GM18909 (cell line): ENCODE measurements at regions not wholly inside any gene's neighbourhood (a gene's known extent, or its start where the extent isn't known, plus 50 kb on each side); places are given as distances from the start of the nearest gene placed in this dataset.

Experiments
- ATAC-seq: cut with Tn5 transposase; IDR thresholded peaks from one replicate; pipeline ENCODE4 v1.9.1; 2021; ENCODE audit warnings: mild to moderate bottlenecking; ENCODE audit not compliant: unreplicated experiment, poor library complexity

DNA sequence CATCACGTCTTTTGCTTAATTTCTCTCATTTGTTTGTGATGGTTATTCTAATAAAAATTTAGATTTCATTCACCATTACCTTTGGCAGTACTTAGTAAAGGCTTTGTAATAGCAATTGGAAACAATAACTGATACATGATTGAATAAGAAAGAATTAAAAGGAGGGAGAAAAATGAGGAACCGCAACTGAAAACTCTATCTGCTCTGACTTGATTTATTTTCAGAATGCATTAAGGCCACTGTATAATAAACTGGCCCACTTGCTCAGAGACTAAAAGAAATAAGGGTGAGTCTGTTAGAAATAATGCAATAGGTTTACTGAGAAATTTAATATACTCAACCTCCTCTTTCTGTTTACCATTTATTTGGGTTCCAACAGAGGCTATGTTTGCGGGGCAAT lies 351.5 kb downstream of the TMA16 start:
- no peak for ATAC-seq

DNA sequence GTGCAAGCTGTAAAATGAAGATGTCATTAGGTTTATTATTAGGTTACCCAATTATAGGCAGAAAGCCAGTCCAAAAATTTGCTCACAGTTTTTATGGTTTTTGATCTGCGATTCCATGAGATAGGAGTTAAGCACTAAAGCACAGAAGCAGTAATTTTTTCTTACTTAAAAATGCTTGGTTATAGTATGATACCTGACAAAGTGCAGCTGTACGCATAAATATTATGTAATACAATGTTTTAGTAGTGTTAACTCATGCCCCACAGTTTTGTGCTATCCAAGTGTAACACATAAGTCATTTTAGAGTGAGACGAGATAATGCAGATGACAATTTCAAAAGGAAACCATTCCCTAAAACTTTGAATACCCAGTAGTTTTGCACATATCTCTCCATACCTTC lies 357.8 kb downstream of the TMA16 start:
- no peak for ATAC-seq

DNA sequence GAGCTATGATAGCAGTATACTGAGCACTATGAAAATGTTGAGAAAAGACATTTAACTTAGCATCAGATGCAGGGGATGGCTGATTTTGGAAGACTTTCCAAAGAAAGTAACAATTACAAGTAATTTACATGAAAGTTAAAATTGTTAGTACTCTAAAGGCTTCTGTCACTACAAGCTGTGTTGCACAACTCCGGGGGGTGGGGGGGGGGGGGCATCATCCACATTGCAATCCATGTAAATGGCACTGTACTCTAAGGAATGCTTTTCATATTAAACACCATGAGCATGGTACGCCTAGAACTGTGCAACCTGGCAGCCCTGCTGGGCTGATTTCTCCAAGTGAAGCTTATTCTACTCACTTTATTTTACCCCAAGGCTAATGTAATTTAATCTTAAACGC lies 363.4 kb downstream of the TMA16 start:
- ATAC-seq: no peak

DNA sequence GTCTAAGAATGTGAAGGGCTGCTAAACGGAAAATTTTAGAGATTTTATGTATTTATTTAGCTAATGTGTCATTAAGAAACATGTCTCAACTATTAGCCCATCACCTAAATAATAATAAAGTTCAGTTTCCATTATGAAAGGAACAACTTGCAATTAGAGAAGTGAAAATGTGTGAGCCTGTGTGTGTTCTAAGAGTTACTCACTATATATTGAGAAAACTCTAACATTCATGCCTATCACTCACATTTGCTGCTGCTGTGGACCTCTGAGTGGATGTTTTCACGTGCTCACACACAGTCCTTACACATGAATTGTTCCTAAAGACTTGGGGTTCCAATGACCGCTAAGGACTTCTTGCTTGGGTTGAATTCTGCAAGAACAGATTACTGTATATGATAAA lies 364.0 kb downstream of the TMA16 start:
- peak; percentile 60 for ATAC-seq

DNA sequence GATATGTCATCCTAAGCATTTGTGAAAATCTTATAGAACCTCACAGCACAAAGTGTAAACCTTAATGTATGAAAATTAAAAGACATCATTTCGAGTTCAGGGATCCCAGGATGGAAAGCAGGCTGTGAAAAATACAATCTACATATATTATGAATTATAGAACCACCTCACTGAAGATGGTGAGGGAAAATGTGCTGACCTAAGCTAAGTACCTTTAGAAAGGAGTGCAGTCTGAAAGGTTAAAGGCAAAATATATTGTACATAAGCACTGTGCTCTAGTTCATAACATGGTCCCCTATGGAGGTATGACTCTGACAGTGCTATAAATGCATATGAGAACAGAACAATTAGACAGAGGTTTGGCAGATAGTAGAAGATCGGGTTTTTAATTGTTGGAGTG lies 368.6 kb downstream of the TMA16 start:
- ATAC-seq: no peak

DNA sequence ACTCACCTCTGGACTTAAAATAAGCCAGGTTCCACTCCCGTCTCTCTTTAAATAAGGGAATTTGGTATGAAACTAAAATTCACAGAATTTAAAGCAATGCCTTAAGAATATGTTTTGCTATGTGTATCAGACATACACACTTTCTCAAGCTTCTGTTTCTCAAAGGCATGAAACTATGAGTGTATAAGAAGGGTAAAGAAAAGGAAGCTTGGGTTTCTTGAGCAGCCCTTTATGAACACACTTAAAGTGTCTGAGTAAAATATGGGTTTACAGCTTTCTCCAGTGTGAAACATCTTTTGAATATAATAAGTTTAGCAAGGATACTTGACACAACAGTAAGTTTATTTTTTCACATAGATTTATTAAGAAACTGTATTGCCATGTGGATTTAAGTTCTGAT lies 370.5 kb downstream of the TMA16 start:
- ATAC-seq: no peak

DNA sequence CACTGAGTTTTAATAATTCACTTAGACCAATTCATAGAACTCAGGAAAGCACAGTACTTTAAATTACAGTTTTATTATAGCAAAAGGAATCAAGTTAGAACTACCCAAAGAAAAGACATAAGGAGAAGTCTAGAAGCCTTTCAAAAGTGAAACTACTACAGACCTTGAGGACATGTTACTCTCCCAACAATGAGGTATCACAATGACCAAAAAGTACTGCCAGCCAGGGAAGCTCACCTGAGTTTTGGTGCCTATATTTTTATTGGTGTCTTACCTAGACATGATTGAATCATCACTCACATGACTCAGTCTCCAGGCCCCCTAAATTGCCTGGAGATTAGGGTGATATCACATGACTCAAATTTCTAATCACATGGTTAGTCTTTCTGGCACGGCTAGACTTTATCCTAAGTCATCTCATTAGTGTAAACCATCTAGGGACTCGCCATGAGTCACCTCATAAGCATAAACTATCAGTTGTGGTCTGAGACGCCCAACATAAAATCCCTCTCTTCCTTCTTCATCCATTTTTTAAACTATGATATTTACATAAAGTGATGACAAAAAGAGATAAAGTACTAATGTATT lies 372.3 kb downstream of the TMA16 start:
- ATAC-seq: no peak

DNA sequence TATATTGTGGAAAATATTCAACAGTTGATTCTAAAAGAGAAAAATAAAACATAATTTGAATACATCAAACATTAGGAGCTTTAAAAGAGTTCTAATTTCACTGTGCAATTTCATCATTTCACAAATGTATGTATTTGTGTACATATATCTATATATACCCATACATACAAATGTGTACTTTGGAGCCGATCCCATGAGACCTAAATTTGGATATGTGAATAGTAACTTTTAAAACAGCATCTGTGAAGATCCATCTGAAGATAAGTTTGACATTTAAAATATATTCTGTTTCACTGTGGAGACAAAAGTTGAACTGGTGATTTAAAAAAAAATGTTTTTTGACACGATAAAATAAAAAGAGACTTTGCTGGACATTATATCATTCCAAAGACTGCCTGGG lies 374.0 kb downstream of the TMA16 start:
- no peak for ATAC-seq

DNA sequence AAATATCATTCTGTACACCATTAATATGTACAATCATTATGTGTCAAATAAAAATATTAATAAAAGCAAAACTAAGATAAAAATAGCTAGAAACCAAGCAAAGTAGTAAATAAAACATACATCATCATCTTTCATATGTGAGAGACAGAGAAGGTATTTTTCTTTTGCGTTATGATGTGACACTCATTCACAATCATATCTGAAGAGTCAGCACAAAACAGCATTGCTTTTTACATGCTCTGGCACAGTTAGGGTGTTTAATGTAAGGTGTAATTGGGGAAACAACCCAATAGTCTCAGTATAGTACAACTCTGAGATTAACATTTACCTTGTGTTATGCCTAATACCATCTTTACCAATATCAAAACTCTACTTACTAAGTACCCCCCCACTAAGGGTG lies 376.6 kb downstream of the TMA16 start:
- no peak for ATAC-seq

DNA sequence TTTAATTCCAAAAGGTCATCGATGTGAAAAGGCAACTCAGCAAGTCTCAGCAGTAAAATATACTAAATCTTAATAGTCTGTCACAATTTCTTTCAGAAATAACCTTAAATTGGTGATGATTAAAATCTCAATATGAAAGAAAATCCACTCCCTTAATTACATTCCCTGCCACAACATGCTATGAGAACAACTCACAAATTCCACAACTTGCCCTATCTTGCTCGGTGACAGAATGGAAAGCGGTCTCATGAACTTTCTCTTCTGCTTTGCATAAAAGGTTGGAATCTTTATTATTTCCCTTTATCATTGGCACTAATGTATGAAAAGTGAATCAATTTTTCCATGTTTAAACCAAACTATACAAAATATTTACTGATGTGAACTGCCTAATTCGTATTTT lies 380.8 kb downstream of the TMA16 start:
- ATAC-seq: no peak

DNA sequence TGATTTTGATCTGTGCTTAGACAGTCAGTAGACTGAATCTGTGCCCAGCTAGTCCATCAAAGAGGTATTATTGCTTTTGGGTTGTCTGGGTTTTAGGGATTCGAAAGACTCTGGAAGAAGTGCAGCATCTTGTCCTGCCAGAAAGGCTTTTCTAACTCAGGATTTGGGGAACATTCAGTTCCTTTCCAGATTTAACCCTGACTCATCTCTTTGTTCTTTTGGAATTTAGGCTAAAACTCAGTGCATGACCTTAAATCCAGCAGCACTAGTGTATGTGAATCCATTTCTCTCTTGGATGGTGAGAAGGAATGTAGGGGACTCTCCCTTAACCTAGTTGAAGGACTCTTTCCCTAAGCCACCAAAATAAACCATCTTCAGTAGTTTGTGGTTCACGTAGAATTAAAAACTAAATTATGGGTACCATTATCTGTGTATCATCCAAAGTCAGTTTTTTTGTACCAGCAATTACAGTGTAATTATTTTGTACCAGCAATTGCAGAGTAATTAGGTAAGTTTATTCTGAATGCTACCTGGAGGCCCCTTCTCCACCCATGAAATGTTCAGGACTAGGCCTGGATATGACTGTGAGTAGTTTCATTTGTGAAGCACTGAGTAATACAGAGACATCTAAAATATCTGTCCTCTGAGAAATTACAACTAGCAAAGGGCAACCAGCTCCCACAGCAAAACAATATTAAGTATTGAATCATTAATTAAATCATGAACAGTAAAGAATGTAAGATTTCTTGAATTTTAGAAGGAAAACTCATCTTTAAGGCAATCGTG lies 384.0 kb downstream of the TMA16 start:
- no peak for ATAC-seq

DNA sequence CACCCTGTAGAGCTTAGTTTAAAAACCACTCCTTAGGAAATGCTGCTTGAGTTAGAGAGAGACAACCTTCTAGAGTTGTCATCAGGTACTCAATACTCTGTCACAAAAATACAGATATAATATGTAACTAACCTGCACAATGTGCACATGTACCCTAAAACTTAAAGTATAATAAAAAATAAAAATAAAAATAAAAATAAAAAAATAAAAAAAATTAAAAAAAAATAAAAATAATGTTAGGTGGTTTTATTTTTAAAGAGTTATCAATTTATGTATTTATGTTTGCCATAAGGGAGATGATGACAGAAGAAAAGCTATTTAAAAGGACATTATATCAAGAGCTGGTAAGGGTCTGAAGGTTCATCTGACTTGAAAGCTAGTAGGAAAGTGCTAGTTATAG lies 397.9 kb downstream of the TMA16 start:
- ATAC-seq: no peak

DNA sequence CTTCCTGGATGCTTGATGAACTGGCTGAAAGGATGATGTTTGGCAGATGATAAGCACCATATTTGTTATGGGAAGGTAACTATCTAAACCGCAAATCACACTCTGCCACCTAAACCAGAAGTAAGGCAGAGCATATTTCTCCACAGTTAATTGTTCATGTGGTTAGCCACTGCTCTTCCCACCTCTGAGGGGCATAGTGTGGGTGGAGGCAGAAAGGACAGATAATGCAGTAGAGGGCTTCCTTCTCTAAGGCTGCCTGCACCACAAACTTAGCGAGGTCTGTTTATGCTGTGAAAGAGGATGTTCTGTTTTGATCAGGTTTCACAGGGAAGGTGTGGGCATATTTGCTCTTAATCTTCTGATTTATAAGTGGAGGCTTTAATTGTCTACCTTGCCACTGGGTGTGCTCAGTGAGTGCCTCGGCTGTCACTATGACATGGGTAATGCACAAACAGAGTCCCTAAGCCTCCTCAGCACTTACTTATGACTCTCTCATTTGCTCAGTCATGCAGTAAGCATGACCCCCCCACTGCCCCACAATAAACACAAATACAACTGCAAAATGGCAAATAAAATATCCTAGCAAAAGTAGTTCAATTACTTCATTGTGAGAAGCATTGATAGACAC lies 401.0 kb downstream of the TMA16 start:
- no peak for ATAC-seq

DNA sequence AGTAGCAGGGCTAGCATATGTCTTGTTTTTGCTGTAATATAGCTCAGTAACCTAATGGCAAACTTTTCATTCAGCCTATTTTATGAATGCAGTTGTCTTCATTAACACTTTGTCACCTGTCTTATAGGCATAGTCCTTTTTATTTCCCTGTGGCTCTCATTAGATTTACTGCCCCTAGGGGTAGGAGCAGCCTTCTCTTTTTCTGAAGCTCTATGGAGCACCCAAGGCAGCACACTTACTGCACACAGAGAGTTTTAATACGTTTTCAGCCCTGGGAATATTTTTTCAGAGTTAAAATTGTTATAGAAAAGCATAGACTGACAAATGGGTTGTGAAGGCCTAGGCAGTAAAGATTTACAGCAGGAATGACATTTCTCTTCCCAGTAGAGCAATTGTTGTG lies 406.8 kb downstream of the TMA16 start:
- ATAC-seq: no peak

DNA sequence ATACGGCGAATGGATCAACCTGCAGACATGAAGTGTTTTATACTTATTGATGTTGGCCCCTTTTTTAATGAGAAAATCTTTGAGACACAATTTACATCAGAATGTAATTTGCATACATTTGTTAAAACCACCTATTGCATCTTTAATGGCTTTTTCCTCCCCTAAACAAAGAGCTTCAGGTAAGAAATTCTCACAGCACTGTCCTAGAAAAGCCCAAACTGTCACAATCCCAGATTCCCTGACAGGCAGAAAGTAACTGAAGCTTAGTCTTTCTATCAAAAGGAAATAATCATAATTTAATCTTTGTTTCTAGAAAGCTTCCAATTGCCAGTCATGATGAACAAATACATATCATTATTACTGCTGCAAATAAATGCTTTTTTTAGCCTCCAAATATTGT lies 407.9 kb downstream of the TMA16 start:
- ATAC-seq: no peak

DNA sequence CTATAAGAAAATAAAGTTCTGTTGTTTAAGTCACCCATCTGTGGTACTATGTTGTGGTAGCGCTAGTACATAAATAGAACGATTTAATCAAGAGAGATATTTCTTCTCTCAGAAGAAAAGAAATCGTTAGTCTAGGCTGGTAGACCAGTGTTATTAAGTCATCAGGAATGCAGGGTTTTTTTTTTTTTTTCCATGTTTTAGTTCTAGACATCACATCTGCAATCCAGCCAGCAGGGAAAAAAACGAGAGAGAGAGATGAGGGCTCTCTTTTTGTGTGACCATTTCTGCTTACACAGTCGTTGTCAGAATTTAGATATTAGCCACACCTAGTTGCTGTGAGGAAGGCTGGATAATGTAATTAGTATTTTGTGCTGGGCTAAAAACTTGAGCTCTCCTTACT lies 417.4 kb downstream of the TMA16 start:
- ATAC-seq: no peak

DNA sequence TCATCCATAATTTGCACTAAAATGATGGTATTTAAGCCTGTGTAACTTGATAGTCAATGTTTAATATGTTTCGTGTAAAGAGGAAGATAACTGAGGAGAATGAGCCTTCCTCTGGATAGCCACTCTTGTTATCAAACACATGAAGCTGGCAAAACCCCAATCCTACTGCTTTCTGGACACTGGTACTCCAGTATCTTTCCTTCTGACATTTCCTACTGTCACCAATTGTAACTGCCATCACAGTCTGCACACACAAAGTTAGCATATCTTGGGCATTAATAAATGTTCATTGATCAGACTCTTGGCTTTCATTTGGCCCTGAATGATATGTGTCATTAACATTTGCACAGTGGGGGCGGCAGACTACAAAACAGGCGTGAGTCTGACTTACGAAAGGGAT lies 419.1 kb downstream of the TMA16 start:
- no peak for ATAC-seq

DNA sequence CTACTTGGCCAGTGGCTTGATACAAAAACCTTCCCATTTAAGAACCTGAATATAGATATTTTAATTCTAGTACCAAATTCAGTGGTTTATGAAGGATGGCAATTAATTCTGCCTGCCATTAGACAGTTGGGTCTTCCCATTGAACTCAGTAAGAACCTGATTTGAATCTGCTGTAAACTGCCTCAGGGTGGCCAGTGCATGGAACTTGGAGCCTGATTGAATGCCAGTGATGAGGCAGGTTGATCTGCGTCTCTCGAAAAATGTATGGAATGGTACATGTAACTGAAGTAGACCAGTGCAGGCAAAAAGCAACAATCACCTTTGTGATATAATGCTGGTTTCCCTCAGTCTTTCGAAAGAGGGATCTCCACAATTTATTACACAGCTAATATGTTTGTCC lies 421.4 kb downstream of the TMA16 start:
- no peak for ATAC-seq

DNA sequence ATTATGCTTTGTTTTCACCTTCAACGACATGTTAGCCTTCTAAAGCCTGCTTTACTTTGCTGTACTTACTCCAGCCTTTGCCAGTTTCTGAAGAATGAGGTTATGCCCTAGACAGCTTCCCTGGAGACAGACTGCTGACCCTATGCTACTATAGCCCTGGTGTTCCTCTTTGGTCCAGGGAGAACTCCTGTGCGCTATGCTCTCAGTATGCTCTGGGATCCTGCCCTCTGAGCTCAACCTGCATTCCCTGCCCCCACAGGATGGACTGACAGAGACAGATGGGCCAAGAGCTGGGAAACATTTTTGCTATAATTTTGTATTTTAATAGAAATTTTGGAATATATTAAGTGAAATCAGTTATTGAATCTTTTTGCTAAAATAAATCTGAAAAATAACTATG lies 425.9 kb downstream of the TMA16 start:
- ATAC-seq: no peak

DNA sequence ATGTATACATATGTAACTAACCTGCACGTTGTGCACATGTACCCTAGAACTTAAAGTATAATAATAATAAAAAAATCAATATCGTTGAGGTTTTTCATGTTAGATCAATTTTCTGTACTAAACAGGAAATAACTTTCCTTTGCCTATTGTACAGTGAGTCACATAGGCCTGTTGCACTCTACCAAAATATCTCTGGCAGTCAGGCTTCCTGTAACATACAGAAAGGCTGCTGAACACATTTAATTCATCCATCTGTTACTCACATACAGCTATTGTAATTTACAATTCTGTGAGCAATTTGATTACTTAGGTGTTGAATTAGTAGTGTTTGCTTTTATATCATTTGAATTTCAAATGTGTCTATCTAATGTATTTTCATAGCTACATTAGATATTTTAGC lies 427.8 kb downstream of the TMA16 start:
- no peak for ATAC-seq

DNA sequence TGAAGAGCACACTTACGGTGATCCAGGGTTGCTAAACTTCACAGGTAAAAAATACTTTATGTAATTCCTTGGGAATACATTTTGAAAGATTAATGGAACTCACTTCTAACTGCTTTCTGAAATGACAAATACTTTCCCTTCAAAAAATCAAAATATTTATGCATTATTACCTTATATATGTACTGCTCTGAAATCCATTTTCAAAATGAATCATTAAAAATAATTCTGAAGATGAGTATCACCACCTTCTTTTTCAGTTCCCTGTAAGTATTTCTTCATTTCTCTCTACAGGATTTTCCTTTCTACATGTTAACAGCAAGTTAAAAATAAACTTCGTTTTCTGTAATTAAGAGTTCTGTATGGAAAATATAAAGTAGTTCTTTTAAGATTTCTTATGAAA lies 428.6 kb downstream of the TMA16 start:
- ATAC-seq: no peak

DNA sequence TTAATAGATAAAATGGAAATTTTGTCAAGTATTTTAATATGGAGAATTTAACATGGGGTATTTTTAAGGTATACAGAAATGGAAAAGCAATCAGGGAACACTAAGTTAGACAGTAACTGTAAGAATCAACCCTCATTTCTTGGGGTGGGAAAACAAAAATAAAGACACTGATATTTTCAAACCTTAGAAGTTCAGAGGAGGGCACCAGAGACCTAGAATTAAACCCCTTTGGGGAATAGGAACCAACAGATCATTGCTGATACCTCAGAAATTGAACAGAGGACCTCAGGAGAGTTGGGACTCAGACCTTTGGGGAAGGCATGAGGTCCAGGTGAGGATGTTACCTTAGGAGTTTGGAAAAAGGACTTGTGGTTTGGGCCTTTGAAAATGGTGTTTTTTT lies 435.6 kb downstream of the TMA16 start:
- no peak for ATAC-seq
